Testis (tissue), 2 donors: ENCODE measurements at regions not wholly inside any gene's neighbourhood (a gene's known extent, or its start where the extent isn't known, plus 50 kb on each side); places are given as distances from the start of the nearest gene placed in this dataset.
A peak's percentile ranks its signal among the peaks of the same experiment; 100 is the strongest.

Experiments
- DNase-seq: peaks from one replicate; pipeline ENCODE4 v3.0.0-alpha.2; 2019
- H3K27ac ChIP-seq, 2 donors: fragments of 200-600 bp; sonication (generic); one replicate each; pipeline ENCODE4 v1.5.1; 2019
- H3K27me3 ChIP-seq: fragments of 200-600 bp; sonication (generic); one replicate; pipeline ENCODE4 v1.5.1; 2019
- H3K36me3 ChIP-seq: fragments of 200-600 bp; sonication (generic); one replicate; pipeline ENCODE4 v1.5.1; 2017; ENCODE audit warnings: low read depth; ENCODE audit errors: missing control alignments
- H3K4me1 ChIP-seq: fragments of 200-600 bp; sonication (generic); one replicate; pipeline ENCODE4 v1.5.1; 2019
- H3K4me3 ChIP-seq, 2 donors: fragments of 200-600 bp; sonication (generic); one replicate each; pipeline ENCODE4 v1.5.1; 2017 to 2019
- H3K9me3 ChIP-seq: fragments of 200-600 bp; sonication (generic); one replicate; pipeline ENCODE4 v1.5.1; 2017
- CTCF ChIP-seq, 3 experiments: fragments of 450-650 bp in 2 of 3; fragments of 200-600 bp in 1 of 3; sonication (generic) in 1 of 3; IDR thresholded peaks; one replicate each; pipeline ENCODE4 v1.5.1; 2016 to 2019; ENCODE audit warnings: antibody characterized with exemption in 3 of 3, mild to moderate bottlenecking in 2 of 3, moderate library complexity in 1 of 3
- POLR2A ChIP-seq: fragments of 450-650 bp; IDR thresholded peaks from one replicate; pipeline ENCODE4 v1.6.1; 2017; ENCODE audit warnings: antibody characterized with exemption, mild to moderate bottlenecking, moderate library complexity
- WGBS, 2 donors: methylation state at CpG; one replicate each; pipeline ENCODE4 v1.1.5; 2018; 5-methylcytosine and 5-hydroxymethylcytosine counted together
- intact Hi-C: fragments of 100-400 bp; cut with DNase I; formaldehyde crosslinking; loops from one replicate; pipeline ENCODE4 v1.15.1; 2023; ENCODE audit warnings: low total_unique reads

GRCh38 chr12:91355150-91356006, 172.8 kb upstream of the DCN start:
- Histone ChIP-seq H3K36me3 (no peaks in the 10 kb centered on the region), H3K9me3 (no peaks in the 10 kb centered on the region), H3K27ac (no peak overlapping the region), H3K4me3 (no peak overlapping the region), H3K4me1 (no peaks in the 10 kb centered on the region), H3K27me3 (no peaks in the 10 kb centered on the region)
- 48 to 58% methylated on average over 8 of the region's 8 CpGs for WGBS, 2 donors
- DNase-seq, result peak; percentile 86
- intact Hi-C loops, result no loop called here
- TF ChIP-seq POLR2A, result no peak
- peak; percentile 72 to 78 (median 74) for TF ChIP-seq CTCF (IDR thresholded peaks at IDR 0.05)

- no peaks in the 10 kb centered on the region for H3K4me1 ChIP-seq
- DNase-seq, result no peak
- H3K27ac ChIP-seq, result no peak overlapping the region
- H3K27me3 ChIP-seq, result no peaks in the 10 kb centered on the region
- no peaks in the 10 kb centered on the region for H3K9me3 ChIP-seq
- H3K36me3 ChIP-seq, result no peaks in the 10 kb centered on the region
- no peak overlapping the region for H3K4me3 ChIP-seq
- intact Hi-C loops, result no loop called here
- WGBS, 2 donors, result 100% methylated on average over 1 of the region's 1 CpG
- TF ChIP-seq CTCF (IDR thresholded peaks at IDR 0.05) (no peak), POLR2A (no peak)
Measured at GRCh38 chr12:91353266-91353665, 170.6 kb upstream of the DCN start.

- DNase-seq, result no peak
- intact Hi-C loops, result no loop called here
- H3K36me3 ChIP-seq, result no peaks in the 10 kb centered on the region
- 67% methylated on average over 2 of the region's 2 CpGs for WGBS, 2 donors
- no peaks in the 10 kb centered on the region for H3K9me3 ChIP-seq
- H3K27me3 ChIP-seq, result no peaks in the 10 kb centered on the region
- no peak overlapping the region for H3K27ac ChIP-seq
- H3K4me1 ChIP-seq, result no peaks in the 10 kb centered on the region
- no peak overlapping the region for H3K4me3 ChIP-seq
- TF ChIP-seq POLR2A, result no peak
- no peak for TF ChIP-seq CTCF (IDR thresholded peaks at IDR 0.05)
Measured at GRCh38 chr12:91349476-91349875, 166.9 kb upstream of the DCN start.

- Histone ChIP-seq H3K4me3 (no peak overlapping the region), H3K27me3 (no peaks in the 10 kb centered on the region), H3K27ac (no peak overlapping the region), H3K4me1 (no peaks in the 10 kb centered on the region), H3K36me3 (no peaks in the 10 kb centered on the region), H3K9me3 (no peaks in the 10 kb centered on the region)
- WGBS, 2 donors, result 72 to 94% methylated on average over 3 of the region's 3 CpGs
- TF ChIP-seq CTCF (IDR thresholded peaks at IDR 0.05), result no peak
- TF ChIP-seq POLR2A, result no peak
- DNase-seq, result no peak
- intact Hi-C loops, result no loop called here
Measured at GRCh38 chr12:91347481-91348214, 165.0 kb upstream of the DCN start.
